ENCODE measurements at regions not wholly inside any gene's neighbourhood (a gene's known extent, or its start where the extent isn't known, plus 50 kb on each side); places are given as distances from the start of the nearest gene placed in this dataset.

DNA sequence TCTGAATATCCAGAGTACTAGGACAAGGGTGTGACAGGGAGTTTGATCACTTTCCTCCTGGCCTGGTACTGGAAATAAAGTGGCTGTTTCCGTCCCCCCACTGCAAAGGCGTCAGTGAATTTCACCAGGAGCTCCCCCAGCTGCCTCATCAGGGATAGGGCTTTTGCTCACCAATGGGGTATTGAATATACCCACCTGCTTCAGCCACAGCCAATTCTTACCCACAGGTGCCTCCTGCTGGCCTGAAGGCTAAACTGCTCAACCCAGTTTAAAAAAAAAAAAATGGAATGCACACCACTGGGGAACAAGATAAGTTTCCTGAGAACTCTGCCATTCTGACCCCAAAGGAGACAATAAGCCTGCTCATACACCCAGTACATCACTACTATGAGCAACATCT is 65.3 kb upstream of the MS4A8 start:
- TF ChIP-seq, protein P1, sequence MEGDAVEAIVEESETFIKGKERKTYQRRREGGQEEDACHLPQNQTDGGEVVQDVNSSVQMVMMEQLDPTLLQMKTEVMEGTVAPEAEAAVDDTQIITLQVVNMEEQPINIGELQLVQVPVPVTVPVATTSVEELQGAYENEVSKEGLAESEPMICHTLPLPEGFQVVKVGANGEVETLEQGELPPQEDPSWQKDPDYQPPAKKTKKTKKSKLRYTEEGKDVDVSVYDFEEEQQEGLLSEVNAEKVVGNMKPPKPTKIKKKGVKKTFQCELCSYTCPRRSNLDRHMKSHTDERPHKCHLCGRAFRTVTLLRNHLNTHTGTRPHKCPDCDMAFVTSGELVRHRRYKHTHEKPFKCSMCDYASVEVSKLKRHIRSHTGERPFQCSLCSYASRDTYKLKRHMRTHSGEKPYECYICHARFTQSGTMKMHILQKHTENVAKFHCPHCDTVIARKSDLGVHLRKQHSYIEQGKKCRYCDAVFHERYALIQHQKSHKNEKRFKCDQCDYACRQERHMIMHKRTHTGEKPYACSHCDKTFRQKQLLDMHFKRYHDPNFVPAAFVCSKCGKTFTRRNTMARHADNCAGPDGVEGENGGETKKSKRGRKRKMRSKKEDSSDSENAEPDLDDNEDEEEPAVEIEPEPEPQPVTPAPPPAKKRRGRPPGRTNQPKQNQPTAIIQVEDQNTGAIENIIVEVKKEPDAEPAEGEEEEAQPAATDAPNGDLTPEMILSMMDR (IDR thresholded peaks at IDR 0.05; ENCODE audit: low read length), result peak; percentile 78
- TF ChIP-seq EZH2 (IDR thresholded peaks at IDR 0.05; ENCODE audit: borderline replicate concordance, low read length), result no peak
